Spleen (tissue), 7 donors: ENCODE measurements at regions not wholly inside any gene's neighbourhood (a gene's known extent, or its start where the extent isn't known, plus 50 kb on each side); places are given as distances from the start of the nearest gene placed in this dataset.

Experiments
- CTCF ChIP-seq, 11 experiments: fragments of 200-600 bp in 7 of 11; fragments of 450-650 bp in 4 of 11; sonication (generic) in 4 of 11; IDR thresholded peaks in 8 of 11; conservative IDR thresholded peaks in 3 of 11; 1 replicate in 7 of 11; 2 replicates in 4 of 11; pipeline versions ENCODE4 v1.4.0 to v1.8.0; 2016 to 2021; ENCODE audit warnings: antibody characterized with exemption in 11 of 11, inconsistent platforms in 4 of 11, mild to moderate bottlenecking in 1 of 11
- POLR2AphosphoS5 ChIP-seq, 3 donors: sonication (generic); formaldehyde crosslinking; IDR thresholded peaks; one replicate each; pipeline ENCODE4 v1.5.1; 2017; ENCODE audit warnings: antibody characterized with exemption in 3 of 3
- donor health status: DM: no; HTN: no; CAD: no; lungs with moderate emphysema.
- donor health status: DM: no; HTN: no; CAD: no.
- donor health status: DM: no; HTN: no; CAD: no.

GRCh38 chr5:120037451-120037850 lies 408.1 kb downstream of the FAM170A start:
- TF ChIP-seq CTCF (IDR thresholded peaks at IDR 0.05 in 8 of 11, conservative IDR thresholded peaks at IDR 0.05 in 3 of 11), result no peak
- no peak for TF ChIP-seq POLR2AphosphoS5 (IDR thresholded peaks at IDR 0.05)
